SK-N-SH (cell line): ENCODE measurements at regions not wholly inside any gene's neighbourhood (a gene's known extent, or its start where the extent isn't known, plus 50 kb on each side); places are given as distances from the start of the nearest gene placed in this dataset.

Source experiments
- CTCF ChIP-seq: fragments of 200-600 bp; sonication (generic); IDR thresholded peaks from 2 replicates; pipeline ENCODE4 v1.6.1; 2017; ENCODE audit warnings: antibody characterized with exemption, mild to moderate bottlenecking, moderate library complexity
- EP300 ChIP-seq, 2 experiments: IDR thresholded peaks; 2 replicates each; pipeline versions ENCODE4 v1.4.0 to v1.6.1; 2012; ENCODE audit warnings: borderline replicate concordance in 1 of 2, low read depth in 1 of 2, low read length in 1 of 2
- FOXM1 ChIP-seq: IDR thresholded peaks from 2 replicates; pipeline ENCODE4 v1.4.0; 2012; ENCODE audit warnings: low read depth, mild to moderate bottlenecking
- MAX ChIP-seq: IDR thresholded peaks from 2 replicates; pipeline ENCODE4 v1.4.0; 2012; ENCODE audit warnings: low read depth
- NRF1 ChIP-seq: IDR thresholded peaks from 2 replicates; pipeline ENCODE4 v1.6.1; 2012; ENCODE audit warnings: low read depth, mild to moderate bottlenecking, low read length
- POLR2AphosphoS5 ChIP-seq: IDR thresholded peaks from 2 replicates; pipeline ENCODE4 v1.6.1; 2012; ENCODE audit warnings: low read depth, low read length
- RAD21 ChIP-seq: IDR thresholded peaks from 2 replicates; pipeline ENCODE4 v1.6.1; 2012; ENCODE audit warnings: mild to moderate bottlenecking, low read length
- SMC3 ChIP-seq: IDR thresholded peaks from 2 replicates; pipeline ENCODE4 v1.6.1; 2012; ENCODE audit warnings: low read depth, low read length, improper control_type of control experiment

- TF ChIP-seq CTCF (no peak), POLR2AphosphoS5 (no peak), RAD21 (no peak), FOXM1 (no peak), EP300 (IDR thresholded peaks at IDR 0.05; ENCODE audit: borderline replicate concordance in 1 of 2, low read depth in 1 of 2, low read length in 1 of 2) (no peak), SMC3 (no peak), MAX (no peak), NRF1 (no peak)
Measured at GRCh38 chr3:6779140-6779539, 81.8 kb upstream of the GRM7 start.
